ENCODE measurements at regions not wholly inside any gene's neighbourhood (a gene's known extent, or its start where the extent isn't known, plus 50 kb on each side); places are given as distances from the start of the nearest gene placed in this dataset.

DNA sequence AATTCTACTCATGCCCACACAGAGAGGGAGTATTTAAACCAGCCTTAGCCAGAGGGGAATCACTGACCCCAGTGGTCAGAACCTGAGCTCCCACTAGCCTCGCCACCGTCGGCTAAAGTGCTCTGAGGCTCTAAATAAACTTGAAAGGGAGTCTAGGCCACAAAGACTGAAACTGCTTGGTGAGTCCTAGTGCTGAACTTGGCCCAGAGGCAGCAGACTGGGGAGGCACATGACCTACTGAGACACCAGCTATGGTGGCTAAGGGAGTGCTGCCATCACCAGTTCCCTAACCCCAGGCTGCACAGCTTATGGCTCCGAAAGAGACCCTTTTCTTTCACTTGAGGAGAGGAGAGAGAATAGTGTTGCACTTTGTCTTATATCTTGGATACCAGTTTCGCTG, 1542.8 kb downstream of the KCNT2 start:
- Mint-ChIP-seq H3K9me3 (peaks cover 0 to 2% (median 0%) of the 10 kb centered on the region in 9 donors), H3K27ac (no peak overlapping the region), H3K27me3 (no peaks in the 10 kb centered on the region), H3K36me3 (no peaks in the 10 kb centered on the region), H3K4me1 (no peaks in the 10 kb centered on the region), H3K4me3 (no peak overlapping the region)
- POLR2A ChIA-PET, result no interaction called here
- DNase-seq, result no peak
- no peak for ATAC-seq

DNA sequence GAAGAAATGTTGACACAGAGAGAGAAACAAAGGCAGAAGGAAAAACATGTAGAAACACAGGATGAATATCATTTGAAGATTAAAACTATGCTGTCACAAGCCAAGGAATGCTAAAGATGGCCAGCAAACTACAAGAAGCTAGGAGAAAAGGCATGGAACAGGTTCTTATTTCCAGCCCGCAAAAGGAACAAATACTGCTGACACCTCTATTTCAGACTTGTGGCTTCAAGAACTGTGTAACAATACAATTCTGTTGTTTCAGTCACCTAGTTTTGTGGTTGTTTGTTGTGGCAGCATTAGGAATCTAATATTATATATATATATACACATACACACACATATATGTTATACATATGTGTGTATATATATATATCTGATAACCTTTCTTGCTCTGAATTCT, 1543.9 kb downstream of the KCNT2 start:
- Mint-ChIP-seq H3K36me3 (no peaks in the 10 kb centered on the region), H3K27me3 (no peaks in the 10 kb centered on the region), H3K9me3 (peaks cover 0 to 6% (median 0%) of the 10 kb centered on the region in 9 donors), H3K4me3 (no peak overlapping the region), H3K27ac (no peak overlapping the region), H3K4me1 (no peaks in the 10 kb centered on the region)
- DNase-seq (no peak), ATAC-seq (no peak)
- POLR2A ChIA-PET, result no interaction called here

DNA sequence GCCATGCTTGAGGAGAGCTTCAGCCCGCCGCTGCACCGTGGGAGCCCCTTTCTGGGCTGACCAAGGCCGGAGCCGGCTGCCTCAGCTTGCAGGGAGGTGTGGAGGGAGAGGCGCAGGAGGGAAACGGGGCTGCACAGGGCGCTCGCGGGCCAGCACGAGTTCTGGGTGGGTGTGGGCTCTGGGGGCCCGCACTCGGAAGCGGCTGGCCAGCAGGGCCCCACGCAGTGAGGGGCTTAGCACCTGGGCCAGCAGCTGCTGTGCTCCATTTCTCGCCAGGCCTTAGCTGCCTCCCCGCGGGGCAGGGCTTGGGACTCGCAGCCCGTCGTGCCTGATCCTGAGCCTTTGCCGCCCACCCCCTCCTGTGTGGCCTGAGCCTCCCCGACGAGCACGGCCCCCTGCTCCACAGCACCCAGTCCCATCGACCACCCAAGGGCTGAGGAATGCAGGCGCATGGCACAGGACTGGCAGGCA, 1554.0 kb downstream of the KCNT2 start:
- Mint-ChIP-seq H3K27me3 (no peaks in the 10 kb centered on the region), H3K4me3 (no peak overlapping the region), H3K9me3 (peaks cover 0 to 5% (median 0%) of the 10 kb centered on the region in 9 donors), H3K4me1 (no peaks in the 10 kb centered on the region), H3K27ac (no peak overlapping the region), H3K36me3 (no peaks in the 10 kb centered on the region)
- DNase-seq (no peak), ATAC-seq (no peak)
- POLR2A ChIA-PET, result no interaction called here

DNA sequence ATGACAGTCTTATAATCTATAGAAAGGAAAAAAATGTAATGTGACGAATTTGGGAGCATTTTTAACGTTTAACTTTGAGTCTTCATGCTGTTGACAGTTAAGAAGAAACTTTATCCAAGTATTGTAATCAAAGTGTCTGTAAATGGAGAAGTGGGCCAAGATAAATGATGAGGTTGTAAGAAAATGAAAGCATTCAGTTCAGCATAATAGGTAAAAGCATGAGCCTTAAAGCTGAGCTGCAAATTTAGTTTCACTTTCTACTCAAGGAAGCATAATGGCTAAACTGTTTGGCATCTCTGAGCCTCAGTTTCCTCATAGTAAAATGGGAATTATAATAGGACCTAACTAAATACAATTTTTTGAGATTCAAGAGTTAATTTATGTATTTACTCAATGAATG, 1554.8 kb downstream of the KCNT2 start:
- POLR2A ChIA-PET, result no interaction called here
- Mint-ChIP-seq H3K4me1 (no peaks in the 10 kb centered on the region), H3K9me3 (peaks cover 0 to 5% (median 0%) of the 10 kb centered on the region in 9 donors), H3K36me3 (no peaks in the 10 kb centered on the region), H3K27ac (peak overlapping the region in 1 of 10 donors; percentile 72), H3K4me3 (peak overlapping the region in 2 of 10 donors; percentile 52 to 72), H3K27me3 (no peaks in the 10 kb centered on the region)
- no peak for ATAC-seq
- DNase-seq, result no peak

DNA sequence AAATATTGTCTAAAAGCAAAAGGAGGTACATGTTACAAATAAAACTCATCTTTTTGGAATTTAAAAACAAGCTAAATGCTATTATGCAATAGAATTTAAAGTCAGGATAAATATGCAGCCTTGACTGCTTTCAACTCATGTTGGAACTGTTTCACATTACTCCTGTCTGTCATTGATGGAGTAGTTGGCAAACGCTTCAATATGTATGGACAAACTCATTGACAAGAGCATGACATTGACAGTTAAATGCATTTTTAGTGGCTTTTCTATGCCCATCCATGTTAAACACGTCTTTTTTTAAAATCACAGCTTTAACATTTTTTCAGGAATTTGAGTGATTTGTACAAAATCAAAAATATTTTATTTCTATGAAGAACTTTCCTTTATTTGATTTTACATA, 1560.5 kb downstream of the KCNT2 start:
- ATAC-seq (no peak), DNase-seq (no peak)
- no peaks in the 10 kb centered on the region for H3K36me3 Mint-ChIP-seq
- no peak overlapping the region for H3K4me3 Mint-ChIP-seq
- H3K27me3 Mint-ChIP-seq, result no peaks in the 10 kb centered on the region
- POLR2A ChIA-PET, result no interaction called here
- H3K4me1 Mint-ChIP-seq, result no peaks in the 10 kb centered on the region
- no peak overlapping the region for H3K27ac Mint-ChIP-seq
- peaks cover 0 to 6% (median 0%) of the 10 kb centered on the region in 9 donors for H3K9me3 Mint-ChIP-seq

DNA sequence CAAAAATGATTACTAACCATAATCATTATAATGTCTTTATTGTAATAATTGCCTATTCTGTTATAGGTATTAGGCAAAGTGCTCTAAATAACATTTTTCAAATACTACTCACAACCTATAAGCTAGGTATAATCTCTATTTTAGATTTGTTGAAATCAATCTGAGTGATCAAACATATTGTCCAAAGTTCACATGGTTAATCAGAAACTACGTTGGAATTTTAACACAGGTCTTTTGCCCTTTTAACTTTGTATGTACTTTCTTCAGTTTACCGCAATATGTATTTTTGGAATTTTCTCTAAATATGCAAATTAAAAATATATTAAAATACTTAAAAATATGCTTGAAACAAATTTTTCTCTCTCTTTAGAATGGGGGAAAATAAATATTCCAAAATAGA, 1563.2 kb downstream of the KCNT2 start:
- Mint-ChIP-seq H3K4me3 (no peak overlapping the region), H3K9me3 (peaks cover 0 to 6% (median 0%) of the 10 kb centered on the region in 9 donors), H3K36me3 (no peaks in the 10 kb centered on the region), H3K27ac (no peak overlapping the region), H3K27me3 (no peaks in the 10 kb centered on the region), H3K4me1 (no peaks in the 10 kb centered on the region)
- POLR2A ChIA-PET, result no interaction called here
- ATAC-seq (no peak), DNase-seq (no peak)

DNA sequence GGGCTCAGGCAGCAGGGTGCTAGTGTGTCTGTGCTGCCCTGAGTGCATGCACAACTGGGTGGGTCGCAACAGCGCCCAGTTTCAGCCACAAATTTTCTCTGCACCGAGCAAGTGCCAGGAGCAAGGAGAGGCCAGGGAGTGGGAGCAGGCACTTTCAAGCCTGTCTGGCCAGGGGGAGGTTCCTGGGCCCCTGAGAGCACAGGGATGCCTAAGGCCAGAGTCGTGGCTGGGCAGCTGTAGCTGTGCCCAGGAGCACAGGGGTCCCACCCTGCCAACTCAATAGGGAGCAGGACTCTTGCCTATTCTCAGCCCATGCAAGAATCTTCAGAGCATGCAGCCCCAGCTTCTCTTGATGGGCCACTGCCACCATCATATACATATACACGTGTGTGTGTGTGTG, 1577.4 kb downstream of the KCNT2 start:
- ATAC-seq (no peak), DNase-seq (no peak)
- Mint-ChIP-seq H3K27me3 (no peaks in the 10 kb centered on the region), H3K4me3 (no peak overlapping the region), H3K36me3 (no peaks in the 10 kb centered on the region), H3K9me3 (peaks cover 0 to 22% (median 8%) of the 10 kb centered on the region in 9 donors), H3K27ac (no peak overlapping the region), H3K4me1 (no peaks in the 10 kb centered on the region)
- POLR2A ChIA-PET, result no interaction called here

DNA sequence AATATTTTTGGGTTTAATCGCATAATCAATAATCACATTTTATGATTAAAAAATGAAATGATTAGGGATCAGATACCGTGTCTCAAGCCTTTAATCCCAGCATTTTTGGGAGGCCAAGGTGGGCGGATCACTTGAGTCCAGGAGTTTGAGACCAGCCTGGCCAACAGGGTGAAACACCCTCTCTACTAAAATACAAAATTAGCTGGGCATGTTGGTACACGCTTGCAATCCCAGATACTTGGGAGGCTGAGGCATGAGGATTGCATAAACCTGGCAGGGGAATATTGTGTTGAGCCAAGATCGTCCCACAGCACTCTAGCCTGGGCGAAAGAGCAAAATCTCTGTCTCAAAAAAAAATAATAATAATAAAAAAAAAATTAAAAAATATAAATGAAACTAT, 1581.4 kb downstream of the KCNT2 start:
- no peaks in the 10 kb centered on the region for H3K4me1 Mint-ChIP-seq
- no peaks in the 10 kb centered on the region for H3K27me3 Mint-ChIP-seq
- peaks cover 0 to 18% (median 2%) of the 10 kb centered on the region in 9 donors for H3K9me3 Mint-ChIP-seq
- H3K4me3 Mint-ChIP-seq, result no peak overlapping the region
- DNase-seq, result no peak
- no peak for ATAC-seq
- H3K27ac Mint-ChIP-seq, result no peak overlapping the region
- POLR2A ChIA-PET, result no interaction called here
- no peaks in the 10 kb centered on the region for H3K36me3 Mint-ChIP-seq

DNA sequence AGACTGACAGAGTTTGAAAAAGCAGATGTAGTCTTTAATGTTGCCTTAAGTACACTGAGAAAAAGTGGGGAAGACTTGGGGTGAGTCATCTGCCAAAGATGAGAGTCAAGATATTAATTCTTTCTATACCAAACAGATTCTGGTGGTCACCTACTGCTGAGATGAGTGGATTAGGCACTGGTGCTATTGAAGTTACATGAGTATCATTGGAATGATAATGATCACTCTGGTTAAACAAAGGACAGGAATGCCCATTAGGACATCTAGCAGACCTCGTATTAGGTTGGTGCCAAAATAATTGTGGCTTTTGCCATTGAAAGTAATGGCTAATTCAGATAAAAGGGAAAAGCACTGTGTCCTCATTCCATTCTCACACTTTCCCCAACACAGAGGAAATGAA, 1588.9 kb downstream of the KCNT2 start:
- POLR2A ChIA-PET, result no interaction called here
- Mint-ChIP-seq H3K4me1 (no peaks in the 10 kb centered on the region), H3K36me3 (no peaks in the 10 kb centered on the region), H3K4me3 (no peak overlapping the region), H3K27ac (no peak overlapping the region), H3K9me3 (peaks cover 0 to 13% (median 2%) of the 10 kb centered on the region in 9 donors), H3K27me3 (no peaks in the 10 kb centered on the region)
- DNase-seq, result no peak
- no peak for ATAC-seq

DNA sequence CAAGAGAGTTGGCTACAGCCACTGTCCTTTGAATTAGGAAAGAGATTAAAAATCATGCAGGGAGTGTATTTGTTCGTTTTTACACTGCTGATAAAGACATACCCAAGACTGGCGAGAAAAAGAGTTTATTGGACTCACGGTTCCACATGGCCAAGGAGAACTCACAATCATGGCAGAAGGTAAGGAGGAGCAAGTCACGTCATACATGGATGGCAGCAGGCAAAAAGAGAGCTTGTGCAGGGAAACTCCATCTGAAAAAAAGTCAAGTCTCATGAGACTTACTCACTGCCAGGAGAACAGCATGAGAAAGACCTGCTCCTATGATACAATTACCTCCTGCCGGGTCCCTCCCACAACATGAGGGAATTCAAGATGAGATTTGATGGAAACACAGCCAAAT, 1595.2 kb downstream of the KCNT2 start:
- ATAC-seq, result no peak
- POLR2A ChIA-PET, result no interaction called here
- Mint-ChIP-seq H3K36me3 (no peaks in the 10 kb centered on the region), H3K27ac (no peak overlapping the region), H3K4me1 (no peaks in the 10 kb centered on the region), H3K27me3 (no peaks in the 10 kb centered on the region), H3K9me3 (peaks cover 0 to 16% (median 3%) of the 10 kb centered on the region in 9 donors), H3K4me3 (no peak overlapping the region)
- no peak for DNase-seq

DNA sequence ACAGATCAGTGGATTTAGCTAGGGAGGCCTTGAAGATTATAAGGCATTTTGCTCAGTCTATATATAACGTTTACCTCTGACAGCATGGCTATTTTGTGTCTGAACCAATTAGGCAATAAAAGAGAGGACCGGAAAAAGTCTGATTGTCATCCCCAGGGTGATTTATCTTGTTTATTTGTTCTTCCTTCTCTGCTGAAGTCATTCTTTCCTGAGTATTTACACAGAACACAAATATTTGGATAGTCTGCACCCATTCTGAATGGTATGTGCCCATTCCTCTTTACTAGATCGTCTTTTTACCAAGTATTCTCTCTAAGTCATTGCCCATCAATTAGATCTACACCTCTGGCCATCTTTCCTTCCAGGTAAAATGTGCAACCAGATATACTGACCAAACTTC, 1602.9 kb downstream of the KCNT2 start:
- ATAC-seq (no peak), DNase-seq (no peak)
- no peak overlapping the region for H3K4me3 Mint-ChIP-seq
- H3K36me3 Mint-ChIP-seq, result no peaks in the 10 kb centered on the region
- H3K27me3 Mint-ChIP-seq, result no peaks in the 10 kb centered on the region
- no peak overlapping the region for H3K27ac Mint-ChIP-seq
- POLR2A ChIA-PET, result no interaction called here
- H3K4me1 Mint-ChIP-seq, result no peaks in the 10 kb centered on the region
- H3K9me3 Mint-ChIP-seq, result peaks cover 0 to 7% (median 0%) of the 10 kb centered on the region in 9 donors

DNA sequence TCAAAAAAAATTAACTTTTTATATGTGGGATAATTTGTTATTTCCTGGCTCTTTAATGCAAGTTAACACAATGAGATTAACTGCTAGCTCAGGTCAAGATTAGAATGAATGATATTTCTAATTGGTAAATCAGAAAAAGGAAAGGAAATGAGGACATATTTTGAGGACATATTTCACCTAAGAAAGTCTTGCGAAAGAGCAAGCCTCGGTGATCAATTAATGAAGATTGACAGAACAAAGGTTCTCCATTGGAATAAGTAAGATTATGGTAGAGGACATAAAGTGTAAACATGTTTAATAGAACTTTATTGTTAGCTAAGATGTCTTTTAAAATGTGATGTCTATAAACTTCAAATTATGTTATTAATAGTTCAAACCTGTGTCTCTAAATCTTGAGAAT, 1617.8 kb downstream of the KCNT2 start:
- no peak for DNase-seq
- no peak for ATAC-seq

DNA sequence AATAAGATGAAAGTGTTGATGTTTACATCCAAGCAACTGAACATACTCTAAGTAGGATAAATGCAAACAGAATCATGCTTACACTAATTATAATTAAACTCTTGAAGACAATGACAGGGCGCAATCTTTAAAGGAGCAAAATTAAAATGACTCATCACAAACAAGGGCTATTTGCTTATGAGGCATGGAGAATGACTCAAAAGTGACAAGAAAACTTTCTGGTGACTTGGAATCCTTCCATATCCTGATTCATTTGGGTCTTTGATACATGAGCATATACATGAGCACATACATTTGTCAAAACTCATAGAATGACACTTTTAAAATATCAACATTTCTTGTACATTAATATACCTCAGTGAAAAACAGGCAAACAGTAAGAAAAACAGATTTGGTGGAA, 1632.3 kb downstream of the KCNT2 start:
- Mint-ChIP-seq H3K9me3 (peaks cover 0 to 13% (median 4%) of the 10 kb centered on the region in 9 donors), H3K27me3 (no peaks in the 10 kb centered on the region), H3K27ac (no peak overlapping the region), H3K4me3 (no peak overlapping the region), H3K4me1 (no peaks in the 10 kb centered on the region), H3K36me3 (no peaks in the 10 kb centered on the region)
- no peak for ATAC-seq
- POLR2A ChIA-PET, result no interaction called here
- DNase-seq, result no peak

More for the DNA sequence above, 1617.8 kb downstream of the KCNT2 start:
- POLR2A ChIA-PET, result no interaction called here
- Mint-ChIP-seq H3K27ac (no peak overlapping the region), H3K4me1 (no peaks in the 10 kb centered on the region), H3K36me3 (no peaks in the 10 kb centered on the region), H3K4me3 (no peak overlapping the region), H3K27me3 (no peaks in the 10 kb centered on the region), H3K9me3 (peaks cover 0 to 3% (median 0%) of the 10 kb centered on the region in 9 donors)

DNA sequence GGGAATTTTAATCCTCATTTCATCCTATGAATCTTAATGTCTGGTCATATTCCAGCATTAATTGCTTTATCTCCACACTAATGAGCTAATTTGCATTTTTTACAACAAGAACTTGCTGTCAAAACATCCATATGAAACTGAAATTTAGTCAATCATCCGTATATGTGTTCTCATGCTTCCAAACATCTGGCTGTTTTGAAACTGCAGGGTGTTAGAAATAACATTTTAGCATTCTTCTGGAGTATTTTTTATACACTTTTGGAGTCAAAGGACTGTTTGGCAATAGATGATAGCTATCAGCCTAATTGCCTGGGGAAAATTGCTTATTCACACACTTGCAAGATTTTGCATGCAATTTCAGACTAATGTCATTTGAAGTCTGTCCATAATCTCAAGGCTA, 1639.3 kb downstream of the KCNT2 start:
- no peak for DNase-seq
- no peaks in the 10 kb centered on the region for H3K36me3 Mint-ChIP-seq
- H3K4me1 Mint-ChIP-seq, result no peaks in the 10 kb centered on the region
- no peaks in the 10 kb centered on the region for H3K27me3 Mint-ChIP-seq
- H3K9me3 Mint-ChIP-seq, result peaks cover 0 to 4% (median 0%) of the 10 kb centered on the region in 9 donors
- POLR2A ChIA-PET, result no interaction called here
- H3K27ac Mint-ChIP-seq, result no peak overlapping the region
- ATAC-seq, result no peak
- no peak overlapping the region for H3K4me3 Mint-ChIP-seq

All from naive thymus-derived CD8-positive, alpha-beta T cell (primary cell).